Uterus (tissue), 3 donors: ENCODE measurements at regions not wholly inside any gene's neighbourhood (a gene's known extent, or its start where the extent isn't known, plus 50 kb on each side); places are given as distances from the start of the nearest gene placed in this dataset.

Experiments used
- DNase-seq, 2 donors: peaks; one replicate each; pipeline ENCODE4 v3.0.0-alpha.2; 2019 to 2020
- H3K27ac ChIP-seq, 2 donors: fragments of 200-600 bp; sonication (generic); 1 replicate in 1 of 2; 2 replicates in 1 of 2; pipeline ENCODE4 v1.5.1; 2016 to 2018
- H3K27me3 ChIP-seq, 2 donors: fragments of 200-600 bp; sonication (generic); one replicate each; pipeline ENCODE4 v1.5.1; 2018 to 2019; ENCODE audit warnings: control low read depth in 1 of 2
- H3K36me3 ChIP-seq, 2 donors: fragments of 200-600 bp; sonication (generic); one replicate each; pipeline ENCODE4 v1.5.1; 2019; ENCODE audit warnings: control low read depth in 1 of 2
- H3K4me1 ChIP-seq, 2 donors: fragments of 200-600 bp; sonication (generic); one replicate each; pipeline ENCODE4 v1.5.1; 2018 to 2019; ENCODE audit warnings: control low read depth in 1 of 2
- H3K4me3 ChIP-seq, 2 donors: fragments of 200-600 bp; sonication (generic); 1 replicate in 1 of 2; 2 replicates in 1 of 2; pipeline ENCODE4 v1.5.1; 2018 to 2019; ENCODE audit warnings: mild to moderate bottlenecking in 1 of 2
- H3K9me3 ChIP-seq, 2 donors: fragments of 200-600 bp; sonication (generic); one replicate each; pipeline ENCODE4 v1.5.1; 2019; ENCODE audit warnings: control low read depth in 1 of 2
- CTCF ChIP-seq, 4 experiments: fragments of 200-600 bp in 2 of 4; fragments of 450-650 bp in 2 of 4; sonication (generic) in 2 of 4; IDR thresholded peaks; one replicate each; pipeline ENCODE4 v1.5.1; 2016 to 2019; ENCODE audit warnings: antibody characterized with exemption in 4 of 4, mild to moderate bottlenecking in 2 of 4, moderate library complexity in 1 of 4
- POLR2A ChIP-seq, 2 donors: fragments of 450-650 bp; IDR thresholded peaks; one replicate each; pipeline ENCODE4 v1.6.1; 2016; ENCODE audit warnings: antibody characterized with exemption in 2 of 2, mild to moderate bottlenecking in 1 of 2, moderate library complexity in 1 of 2
- intact Hi-C: fragments of 100-400 bp; cut with DNase I; formaldehyde crosslinking; loops from one replicate; pipeline ENCODE4 v1.15.1; 2023; ENCODE audit warnings: low total_unique reads
- donor health status: DM: yes; HTN: yes; CAD: no.

DNA sequence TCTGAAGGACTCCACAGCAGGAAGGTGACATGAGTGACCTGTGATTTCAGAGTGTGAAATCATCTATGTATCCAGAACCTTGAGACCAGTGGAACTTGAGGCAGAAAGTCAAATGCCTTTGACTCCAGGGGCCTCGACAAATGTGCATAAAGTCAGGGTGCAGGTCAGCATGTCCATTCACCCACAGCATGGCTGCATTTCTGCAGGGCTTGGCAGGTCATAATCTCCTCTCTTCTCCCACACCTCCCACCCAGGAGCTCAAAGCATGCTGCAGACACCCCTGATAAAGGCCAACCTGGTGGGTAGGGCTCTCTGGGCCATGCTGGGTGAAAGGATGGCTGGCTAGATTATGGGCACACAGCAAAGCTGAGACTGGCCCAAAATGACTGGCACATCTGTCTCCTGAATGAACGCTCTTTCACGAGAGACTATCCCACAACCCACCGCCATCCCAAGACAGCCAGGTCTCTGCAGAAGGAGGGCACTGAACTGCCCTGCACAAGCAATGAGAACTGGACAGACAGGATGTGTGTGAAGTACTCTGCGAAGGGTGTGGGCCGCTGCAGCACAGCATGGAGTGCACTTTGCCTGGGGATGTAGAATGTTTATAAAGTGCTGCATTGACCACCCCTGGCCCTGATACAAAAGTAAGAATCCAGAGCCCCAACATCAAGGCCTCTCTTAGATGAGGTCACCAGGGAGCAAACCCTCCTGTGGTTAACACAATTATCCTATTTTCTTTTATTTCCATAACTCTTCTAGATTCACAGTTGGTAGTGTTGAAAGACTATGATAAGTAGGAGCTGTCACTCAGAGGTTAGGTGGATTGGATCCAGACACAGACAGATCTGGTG lies 78.2 kb upstream of the NXT1 start:
- TF ChIP-seq POLR2A (IDR thresholded peaks at IDR 0.05) (no peak), CTCF (IDR thresholded peaks at IDR 0.05) (no peak)
- Histone ChIP-seq H3K9me3 (no peaks in the 10 kb centered on the region), H3K27ac (no peak overlapping the region), H3K36me3 (no peaks in the 10 kb centered on the region), H3K4me3 (no peak overlapping the region), H3K4me1 (no peaks in the 10 kb centered on the region), H3K27me3 (no peaks in the 10 kb centered on the region)
- intact Hi-C loops, result no loop called here
- no peak for DNase-seq

DNA sequence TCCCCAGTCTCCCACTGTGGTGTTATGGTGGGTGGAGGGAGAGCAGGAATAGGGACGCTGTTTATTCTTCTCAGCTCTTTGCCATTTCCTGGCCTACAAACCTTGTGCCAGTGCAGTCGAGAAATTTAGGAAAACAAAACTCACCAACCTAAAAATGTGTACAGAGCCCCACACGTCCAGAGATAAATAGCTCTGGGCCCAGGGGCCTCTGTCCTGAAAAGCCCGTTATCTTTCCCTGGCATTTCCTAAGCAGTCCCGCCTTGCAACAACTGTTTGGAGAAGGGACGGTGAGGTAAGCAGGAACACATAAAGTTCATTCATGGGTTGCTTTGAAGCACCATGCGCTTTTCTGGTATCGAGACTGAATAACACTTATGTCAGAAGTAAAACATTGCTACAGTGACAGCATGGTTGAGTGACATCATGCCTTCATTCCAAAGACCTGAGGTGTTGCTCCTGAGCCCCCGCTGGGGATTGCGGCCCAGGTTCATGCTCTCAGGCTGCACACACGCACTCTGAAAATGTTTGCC lies 80.1 kb upstream of the NXT1 start:
- H3K4me3 ChIP-seq, result no peak overlapping the region
- TF ChIP-seq CTCF (IDR thresholded peaks at IDR 0.05) (no peak), POLR2A (IDR thresholded peaks at IDR 0.05) (no peak)
- no peaks in the 10 kb centered on the region for H3K36me3 ChIP-seq
- no peaks in the 10 kb centered on the region for H3K9me3 ChIP-seq
- intact Hi-C loops, result no loop called here
- H3K27ac ChIP-seq, result peak overlapping the region; percentile 49 to 53
- H3K27me3 ChIP-seq, result no peaks in the 10 kb centered on the region
- DNase-seq, result no peak
- H3K4me1 ChIP-seq, result no peaks in the 10 kb centered on the region

GRCh38 chr20:23269954-23270353 lies 80.6 kb upstream of the NXT1 start:
- peak overlapping the region; percentile 49 to 53 for H3K27ac ChIP-seq
- no peaks in the 10 kb centered on the region for H3K36me3 ChIP-seq
- intact Hi-C loops, result no loop called here
- no peak for DNase-seq
- H3K4me3 ChIP-seq, result no peak overlapping the region
- H3K27me3 ChIP-seq, result no peaks in the 10 kb centered on the region
- no peaks in the 10 kb centered on the region for H3K4me1 ChIP-seq
- no peaks in the 10 kb centered on the region for H3K9me3 ChIP-seq
- TF ChIP-seq POLR2A (IDR thresholded peaks at IDR 0.05) (no peak), CTCF (IDR thresholded peaks at IDR 0.05) (no peak)

DNA sequence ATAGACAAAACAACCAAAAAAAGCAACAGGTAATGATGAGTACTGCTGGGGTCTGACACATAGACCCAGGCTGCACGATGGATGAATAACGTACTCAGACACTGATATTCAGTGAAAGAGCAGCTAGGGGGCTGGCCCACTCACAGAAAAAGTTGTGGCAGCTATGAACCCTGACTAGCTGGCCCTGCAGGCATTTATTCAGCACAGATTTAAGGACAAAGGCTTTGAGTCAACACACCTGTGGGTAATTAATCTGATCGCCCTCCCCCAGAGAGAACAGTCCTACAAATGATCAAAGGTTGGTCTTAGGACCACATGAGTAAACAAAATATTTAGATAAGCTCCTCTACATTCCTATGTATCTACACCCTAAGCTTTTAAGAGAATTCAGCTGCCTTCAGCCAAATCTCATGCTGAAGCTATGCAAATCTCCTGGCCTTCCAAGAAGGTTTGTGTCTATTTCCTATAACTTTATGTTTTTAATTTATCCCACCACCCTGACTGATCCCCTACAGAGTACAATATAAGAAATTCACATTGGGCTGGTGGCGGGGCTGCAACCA lies 81.7 kb upstream of the NXT1 start:
- Histone ChIP-seq H3K9me3 (no peaks in the 10 kb centered on the region), H3K36me3 (no peaks in the 10 kb centered on the region), H3K27me3 (no peaks in the 10 kb centered on the region), H3K27ac (peak overlapping the region in 1 of 2 donors; percentile 53), H3K4me1 (no peaks in the 10 kb centered on the region), H3K4me3 (no peak overlapping the region)
- TF ChIP-seq POLR2A (IDR thresholded peaks at IDR 0.05), result no peak
- no peak for TF ChIP-seq CTCF (IDR thresholded peaks at IDR 0.05)
- no peak for DNase-seq
- intact Hi-C loops, result no loop called here

DNA sequence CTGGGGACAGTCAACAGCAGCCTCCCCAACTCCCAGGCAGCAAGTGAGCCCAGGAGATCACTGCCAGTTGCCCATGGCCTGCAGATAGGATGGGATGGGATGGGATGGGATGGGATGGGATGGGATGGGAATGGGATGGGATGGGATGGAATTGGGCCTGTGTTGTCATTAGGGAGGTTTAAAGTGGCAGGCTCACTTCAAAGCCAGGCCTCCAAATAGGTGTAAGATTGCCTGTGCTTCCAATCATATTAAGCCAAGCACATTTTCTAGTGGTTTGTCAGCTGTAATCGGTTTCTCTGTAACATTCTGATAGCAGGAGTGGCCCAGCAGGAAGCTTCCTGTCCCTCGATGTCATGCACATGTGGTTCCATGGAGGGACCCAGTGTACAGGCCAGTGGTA lies 82.7 kb upstream of the NXT1 start:
- no peaks in the 10 kb centered on the region for H3K27me3 ChIP-seq
- H3K36me3 ChIP-seq, result no peaks in the 10 kb centered on the region
- no peak for TF ChIP-seq CTCF (IDR thresholded peaks at IDR 0.05)
- no peak for TF ChIP-seq POLR2A (IDR thresholded peaks at IDR 0.05)
- H3K9me3 ChIP-seq, result no peaks in the 10 kb centered on the region
- H3K4me3 ChIP-seq, result no peak overlapping the region
- intact Hi-C loops, result no loop called here
- H3K4me1 ChIP-seq, result no peaks in the 10 kb centered on the region
- H3K27ac ChIP-seq, result no peak overlapping the region
- DNase-seq, result no peak
